ENCODE measurements at regions not wholly inside any gene's neighbourhood (a gene's known extent, or its start where the extent isn't known, plus 50 kb on each side); places are given as distances from the start of the nearest gene placed in this dataset.

DNA sequence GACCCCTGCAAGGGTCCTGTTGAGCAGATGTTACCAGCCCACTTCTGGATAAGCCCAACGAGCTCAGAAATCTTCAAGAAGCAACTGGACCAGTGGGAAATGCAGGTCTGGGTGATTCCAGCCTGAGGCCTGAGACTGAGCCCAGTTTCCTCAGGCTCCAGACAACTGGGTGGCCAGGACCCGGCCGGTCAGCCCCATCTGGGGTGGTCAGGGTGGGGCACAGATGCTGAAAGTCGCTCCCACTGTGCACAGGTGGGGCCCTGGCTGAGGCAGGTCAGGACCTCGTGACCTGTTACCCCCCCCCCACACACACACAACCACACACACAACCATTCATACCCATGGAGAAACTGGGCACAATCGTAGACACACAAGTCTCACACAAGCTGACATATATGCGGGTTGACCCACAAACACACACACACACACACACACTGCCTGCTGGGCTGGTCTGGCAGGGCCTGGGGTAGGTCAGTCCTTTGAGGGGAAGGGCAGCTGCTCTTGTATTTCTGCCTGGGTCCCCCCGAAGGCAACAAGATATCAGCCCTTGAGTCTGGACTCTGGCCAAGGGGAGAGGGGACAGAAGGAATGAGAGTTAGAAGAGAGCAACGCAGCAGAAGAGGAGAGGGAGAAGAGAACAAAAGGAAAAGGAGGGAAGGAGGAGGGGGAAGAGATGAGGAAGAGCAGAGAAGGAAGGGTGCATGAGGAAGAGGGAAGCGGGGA, 99.0 kb upstream of the CDH5 start:
- intact Hi-C loops (cut with micrococcal nuclease; ENCODE audit: unreplicated experiment) = no loop called here
- Histone ChIP-seq H3K27me3 (ENCODE audit: control insufficient read depth in 1 of 2, insufficient read depth in 2 of 2, low read length in 2 of 2) (peaks cover 5 to 83% of the 10 kb centered on the region in 2 experiments; a peak in 4 of 5 replicates), H3K9ac (ENCODE audit: insufficient read depth, low read depth, low read length) (no peak overlapping the region), H2AFZ (ENCODE audit: low read length) (no peak overlapping the region), H3K4me1 (ENCODE audit: insufficient read depth, low read length) (0 out of 2 replicates have a peak, but pooled peaks cover 4% of the 10 kb centered on the region), H3K4me2 (ENCODE audit: low read depth, low read length) (no peak overlapping the region), H3K9me3 (ENCODE audit: low read length) (no peaks in the 10 kb centered on the region), H4K20me1 (ENCODE audit: insufficient read depth, low read length) (no peaks in the 10 kb centered on the region), H3K36me3 (replicated peaks in 1 of 2; ENCODE audit: control insufficient read depth in 1 of 2, insufficient read depth in 2 of 2, low read length in 2 of 2) (no peaks in the 10 kb centered on the region), H3K79me2 (ENCODE audit: insufficient read depth, low read length) (no peaks in the 10 kb centered on the region), H3K4me3 (replicated peaks in 1 of 3; ENCODE audit: insufficient read depth in 1 of 3, low read depth in 2 of 3, low read length in 3 of 3) (no peak overlapping the region), H3K27ac (ENCODE audit: extremely low read length, insufficient read depth, low read length) (no peak overlapping the region)
- POLR2A ChIA-PET = no interaction called here
- DNase-seq (ENCODE audit: low spot score) (no peak), FAIRE-seq (no peak), ATAC-seq (no peak)
- in situ Hi-C loops (cut with HindIII; ENCODE audit: extremely low pct_ligation_motif_present, low pct_unique_long_range_greater_than_20kb) = loop anchor here (10.0 kb wide), 1 partner anchor 563 kb away; no protein-coding TSS in a partner anchor
- TF ChIP-seq ZNF282 (IDR thresholded peaks at IDR 0.05; ENCODE audit: partially characterized antibody) = peak; percentile 20
- peak; percentile 87; the same call in 1 of the 2 replicates for TF ChIP-seq PLRG1 (conservative IDR thresholded peaks at IDR 0.05)
- TF ChIP-seq ZNF775 (CRISPR knock-in tag; IDR thresholded peaks at IDR 0.05; ENCODE audit: borderline replicate concordance) = no peak
- TF ChIP-seq HES4 (CRISPR knock-in tag; IDR thresholded peaks at IDR 0.05; ENCODE audit: borderline replicate concordance) = 0 out of 2 replicates have a peak, but pooled peaks have one; percentile 22
- TF ChIP-seq PRDM15 (CRISPR knock-in tag; IDR thresholded peaks at IDR 0.05) = no peak
- CTCF ChIA-PET (ENCODE audit: low intra/inter-chr PET ratio, low total read pairs) = no interaction called here
- no TSS peak for BruUV-seq (replicated peaks)
- 3% methylated on average over 9 of the region's 10 CpGs for WGBS (ENCODE audit: low lambda C conversion rate)
